Ramos (cell line): ENCODE measurements at regions not wholly inside any gene's neighbourhood (a gene's known extent, or its start where the extent isn't known, plus 50 kb on each side); places are given as distances from the start of the nearest gene placed in this dataset.

Experiments
- in situ Hi-C: fragments of 300-500 bp; cut with MboI; formaldehyde crosslinking; loops from one replicate; pipeline ENCODE4 v1.14.3; 2022; ENCODE audit warnings: low sequenced_read_pairs; ENCODE audit not compliant: unreplicated experiment

DNA sequence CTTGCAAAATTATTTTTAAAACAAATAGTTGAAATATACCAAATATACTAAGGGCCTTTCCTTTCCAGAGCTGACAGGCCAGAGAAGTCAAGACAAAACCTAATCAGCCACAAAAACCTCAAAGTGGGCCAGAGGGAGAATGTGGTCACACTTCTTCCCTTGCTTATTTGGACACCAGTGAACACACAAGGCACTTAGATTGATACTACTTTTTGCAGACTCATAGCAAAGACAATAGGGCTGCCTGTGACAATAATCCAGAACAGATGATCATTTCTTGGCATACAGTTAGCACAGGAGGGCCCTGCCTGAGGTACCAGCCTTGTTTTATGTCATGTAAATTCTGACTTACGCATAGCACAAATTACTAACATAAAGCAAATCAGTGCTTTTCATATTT lies 215.7 kb upstream of the NEIL3 start:
- in situ Hi-C loops = no loop called here

DNA sequence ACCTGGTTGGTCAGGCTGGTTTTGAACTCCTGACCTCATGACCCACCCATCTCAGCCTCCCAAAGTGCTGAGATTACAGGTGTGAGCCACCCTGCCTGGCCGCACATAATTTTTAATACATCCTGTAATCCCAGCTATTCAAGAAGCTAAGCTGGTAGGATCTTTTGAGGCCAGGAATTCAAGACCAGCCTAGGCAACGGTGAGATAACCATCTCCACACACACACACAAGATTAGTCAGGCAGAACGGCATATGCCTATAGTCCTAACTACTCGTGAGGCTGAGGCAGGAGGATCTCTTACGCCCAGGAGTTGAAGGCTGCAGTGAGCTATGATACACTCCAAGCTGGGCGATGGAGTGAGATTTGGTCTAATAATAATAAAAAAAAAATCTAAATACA lies 212.4 kb upstream of the NEIL3 start:
- in situ Hi-C loops = no loop called here

DNA sequence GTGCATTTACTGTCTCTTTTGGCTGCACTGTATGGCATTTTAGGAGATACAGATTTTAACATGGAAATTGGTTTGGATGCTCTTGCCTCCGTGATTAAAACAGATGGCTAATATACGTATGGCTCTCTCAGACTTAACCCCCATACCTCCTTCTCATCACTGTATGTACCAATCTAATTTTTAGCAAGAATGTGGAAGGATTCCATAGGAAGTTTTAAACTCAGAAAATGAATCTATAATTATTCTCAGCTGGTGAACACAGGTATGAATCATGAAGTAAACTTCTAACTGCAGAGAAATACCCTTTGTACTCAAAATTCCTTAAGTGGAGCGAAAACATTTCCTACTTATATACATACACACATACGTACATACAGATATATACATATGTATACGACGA lies 210.5 kb upstream of the NEIL3 start:
- in situ Hi-C loops = no loop called here

DNA sequence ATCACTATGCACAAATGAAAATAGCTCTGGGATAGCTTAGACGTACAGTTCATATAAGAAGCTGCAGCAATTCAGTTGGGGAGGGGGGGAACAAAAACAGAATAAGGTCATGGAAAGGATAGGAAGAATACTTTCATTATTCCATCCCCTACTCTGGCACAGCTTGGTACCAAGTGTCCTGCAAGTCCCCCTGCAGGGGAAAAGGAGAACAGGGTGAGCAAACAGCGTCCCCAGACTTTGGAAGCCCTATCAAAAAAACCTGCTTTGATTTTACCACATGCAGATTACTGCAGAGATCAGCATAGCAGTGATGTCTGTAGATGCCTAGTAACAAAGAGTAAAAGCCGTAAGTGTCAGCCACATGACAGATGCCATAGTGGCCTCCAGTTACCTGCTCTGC lies 209.4 kb upstream of the NEIL3 start:
- in situ Hi-C loops = no loop called here

DNA sequence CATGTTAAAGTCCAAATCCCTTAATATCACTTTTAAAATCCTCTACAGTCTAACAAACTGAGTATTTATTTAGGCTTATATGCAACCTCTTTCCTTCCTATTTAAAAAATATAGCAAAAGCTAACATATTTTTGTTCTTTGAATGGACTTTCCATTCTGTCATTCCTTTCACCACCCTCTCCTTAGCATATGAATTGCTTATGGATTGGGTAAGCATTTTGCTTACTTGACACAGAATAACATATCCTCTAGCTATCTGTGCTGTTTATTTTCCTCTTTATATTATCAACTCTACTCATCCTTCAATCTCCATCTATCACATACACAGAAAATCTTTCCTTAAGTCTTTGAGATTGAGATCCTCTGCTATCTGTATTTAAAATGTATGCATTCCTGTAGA lies 206.1 kb upstream of the NEIL3 start:
- in situ Hi-C loops = no loop called here

DNA sequence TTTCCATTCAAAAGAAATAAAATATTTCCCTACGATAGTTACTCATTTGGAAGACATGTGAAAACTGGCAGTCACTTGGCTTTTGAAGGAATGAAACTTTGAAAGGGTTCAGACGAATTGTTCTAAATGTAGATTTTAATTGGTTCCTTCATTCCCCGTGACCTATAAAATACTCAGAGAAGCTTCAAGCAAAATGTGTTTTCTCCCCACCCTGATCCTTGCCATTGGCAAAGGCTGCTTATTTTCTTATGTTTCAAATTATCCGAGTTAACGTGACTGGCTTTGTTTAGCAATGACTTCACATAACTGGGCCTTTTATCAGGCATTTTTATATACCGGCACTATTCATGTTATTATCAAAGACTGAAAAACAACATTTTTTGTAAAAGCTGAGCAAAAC lies 204.1 kb upstream of the NEIL3 start:
- in situ Hi-C loops = no loop called here

DNA sequence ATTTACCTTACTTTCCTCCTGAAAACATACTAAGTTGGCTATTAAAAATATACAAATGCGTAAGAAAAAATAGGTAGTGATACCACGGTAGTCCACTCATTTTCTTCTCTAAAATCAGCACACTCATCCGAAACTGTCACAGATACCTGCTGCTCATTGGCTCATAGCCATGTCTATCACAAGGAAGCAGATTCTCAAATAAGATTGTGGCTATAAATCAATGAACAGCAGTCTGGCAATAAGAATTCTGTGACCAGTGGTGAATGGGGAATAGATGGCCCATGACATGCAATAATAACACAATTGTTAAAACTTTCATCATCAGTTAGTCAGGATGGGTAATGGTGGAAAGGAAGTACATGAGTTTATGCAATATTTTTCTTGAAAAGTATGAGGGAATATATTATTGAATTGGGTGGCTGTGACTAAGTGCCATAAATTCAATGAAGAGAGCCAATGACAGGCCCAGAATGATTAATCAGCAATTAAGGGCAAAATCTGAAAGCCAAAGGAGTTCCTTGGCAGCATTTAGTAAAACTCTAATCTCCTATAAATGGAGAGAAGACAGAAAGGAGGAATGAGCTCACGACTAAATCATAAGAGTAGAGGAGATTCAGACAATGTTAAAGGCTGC lies 202.3 kb upstream of the NEIL3 start:
- in situ Hi-C loops = no loop called here

DNA sequence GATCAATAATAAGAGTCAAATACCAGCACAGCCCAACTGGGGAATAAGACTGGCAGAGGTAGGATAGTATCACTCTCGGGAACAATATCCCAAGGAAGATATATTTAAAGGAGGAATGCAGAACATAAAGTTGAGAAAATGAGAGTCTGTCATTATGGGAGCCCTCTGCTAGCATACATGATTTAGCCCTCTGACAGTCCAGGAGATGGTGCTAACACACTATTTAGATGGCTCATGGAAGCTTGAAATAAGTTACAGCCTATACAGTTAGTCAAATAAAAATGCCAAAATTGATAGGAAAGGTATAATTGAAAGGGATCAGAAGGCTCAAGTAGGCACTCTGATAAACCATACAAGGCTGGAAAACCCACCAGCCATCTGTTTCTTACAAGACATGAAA lies 201.0 kb upstream of the NEIL3 start:
- in situ Hi-C loops = no loop called here

DNA sequence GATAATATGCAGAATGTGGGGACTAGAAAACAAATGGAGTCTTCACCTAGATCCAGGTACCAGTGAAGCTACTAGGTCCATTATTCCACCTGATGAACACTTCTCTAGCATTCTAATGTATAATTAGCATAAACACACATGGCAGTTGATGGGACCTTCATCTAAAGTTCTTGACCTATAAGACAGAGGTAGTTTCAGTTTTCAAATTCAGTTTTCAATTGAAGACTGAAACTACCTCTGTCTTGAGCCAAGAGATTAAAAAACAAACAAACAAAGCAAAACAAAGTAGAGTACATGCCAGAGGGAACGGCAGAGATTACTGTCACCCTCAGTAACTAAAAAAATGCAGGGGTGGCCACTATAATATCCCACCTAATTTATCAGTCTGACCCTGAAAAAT lies 199.9 kb upstream of the NEIL3 start:
- in situ Hi-C loops = no loop called here

DNA sequence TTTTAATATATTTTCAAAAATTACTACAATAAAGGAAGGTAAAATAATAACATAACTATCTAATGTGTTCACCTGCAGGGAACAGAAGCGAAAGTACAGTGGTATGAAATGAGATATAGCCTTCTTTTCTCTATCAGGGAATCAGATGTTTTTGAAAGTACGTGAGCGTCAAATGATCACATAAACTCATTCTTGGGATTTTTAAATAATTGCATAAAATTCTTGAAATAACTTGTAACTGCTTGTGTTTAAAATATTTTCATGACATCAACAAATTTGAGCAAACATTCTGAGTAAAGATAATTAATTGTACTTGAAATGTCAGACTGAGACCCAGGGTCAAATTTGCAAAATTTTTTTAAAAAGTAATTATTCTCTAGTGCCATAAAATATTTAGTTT lies 193.5 kb upstream of the NEIL3 start:
- in situ Hi-C loops = no loop called here

DNA sequence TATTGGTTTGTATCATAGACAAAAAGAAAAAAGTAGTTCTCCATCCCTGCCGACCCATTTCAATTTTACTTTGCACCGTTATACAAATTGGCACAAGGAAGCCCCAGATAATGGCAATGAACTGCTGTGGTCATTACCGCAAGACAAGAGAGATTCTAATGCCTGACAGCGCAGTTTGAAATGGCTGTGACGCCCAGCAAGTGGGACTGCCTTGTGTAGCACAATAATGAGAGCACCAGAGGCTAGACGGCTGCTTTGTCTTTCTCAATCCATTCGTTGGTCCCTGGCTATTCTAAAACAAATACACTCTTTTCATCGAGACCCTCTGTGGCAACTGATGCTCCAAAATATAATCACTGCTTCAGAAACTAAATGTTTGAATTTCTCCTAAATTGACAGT lies 192.4 kb upstream of the NEIL3 start:
- in situ Hi-C loops = no loop called here

DNA sequence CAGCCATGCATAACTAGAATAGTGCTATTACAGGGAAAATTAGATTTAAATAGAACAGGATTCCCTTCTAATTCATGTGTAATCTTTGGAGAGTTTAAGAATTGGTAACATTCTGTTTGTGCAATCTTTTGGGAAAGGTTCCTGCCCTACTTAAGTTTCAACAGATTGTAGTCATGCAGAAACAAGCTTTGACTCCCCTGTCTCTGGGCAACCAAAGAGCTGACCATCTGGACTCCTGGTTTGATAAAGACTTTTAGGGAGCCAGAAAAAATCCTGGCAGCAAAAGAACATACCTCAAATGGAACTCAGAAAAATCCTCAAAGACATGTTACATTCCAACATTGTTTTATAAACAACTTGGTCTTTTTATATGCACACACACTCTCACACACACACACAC lies 191.1 kb upstream of the NEIL3 start:
- in situ Hi-C loops = no loop called here

DNA sequence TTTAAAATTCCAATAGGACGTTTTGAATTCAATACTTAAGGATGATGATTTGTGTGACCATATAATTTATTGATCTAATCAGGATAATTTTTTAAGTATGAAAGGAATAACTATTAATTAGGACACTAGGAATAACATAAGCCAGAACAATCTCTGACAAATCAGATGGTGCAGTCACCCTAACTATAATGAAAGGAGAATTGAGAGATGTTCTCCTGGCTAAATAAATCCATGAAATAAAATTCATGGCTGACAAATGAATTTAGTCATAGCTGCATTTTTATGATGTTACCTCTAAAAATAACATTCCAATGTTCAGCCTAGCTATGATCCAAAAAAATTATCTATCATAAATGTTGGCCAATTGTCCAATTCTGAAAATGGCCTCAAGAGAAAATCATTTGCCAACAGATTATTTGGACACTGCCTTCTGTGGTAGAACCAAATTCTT lies 190.6 kb upstream of the NEIL3 start:
- in situ Hi-C loops = no loop called here

DNA sequence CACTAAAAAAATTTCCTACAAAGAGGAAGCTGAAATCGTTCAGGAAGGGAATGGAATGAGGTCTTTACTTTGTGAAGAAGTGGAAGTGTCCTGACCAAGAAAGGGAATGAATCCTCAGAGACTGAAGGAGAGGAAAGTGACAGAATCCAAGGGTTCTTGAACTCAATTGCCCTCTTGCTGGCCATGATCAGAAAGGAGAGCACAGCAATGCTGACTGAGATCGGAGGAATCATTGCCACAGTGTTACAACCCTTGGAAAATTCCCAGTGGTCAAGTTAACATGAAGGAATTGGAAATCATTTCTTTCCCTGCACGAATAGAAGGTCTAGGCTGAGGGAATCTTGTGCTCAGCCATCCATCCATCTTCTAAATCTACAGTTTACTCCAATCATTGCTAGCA lies 190.0 kb upstream of the NEIL3 start:
- in situ Hi-C loops = no loop called here

DNA sequence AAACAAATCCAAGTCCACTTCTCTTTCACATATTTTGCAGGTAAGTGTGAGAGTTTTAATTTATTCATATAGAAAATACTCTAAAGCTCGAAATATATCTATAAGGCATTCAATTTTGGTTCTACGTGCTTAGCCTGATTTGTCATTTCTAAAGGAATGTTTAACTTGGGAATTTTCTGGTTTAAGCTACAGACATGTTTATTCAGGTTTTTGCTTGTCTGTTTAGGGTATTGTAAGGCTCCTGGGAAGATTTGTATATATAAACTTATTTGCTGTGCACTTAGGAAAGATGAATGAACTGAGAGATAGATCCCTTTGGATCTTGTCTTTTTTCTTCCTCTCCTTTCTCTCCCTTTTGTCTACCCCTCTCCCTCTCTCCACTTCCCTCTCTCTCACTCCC lies 185.9 kb upstream of the NEIL3 start:
- in situ Hi-C loops = no loop called here

DNA sequence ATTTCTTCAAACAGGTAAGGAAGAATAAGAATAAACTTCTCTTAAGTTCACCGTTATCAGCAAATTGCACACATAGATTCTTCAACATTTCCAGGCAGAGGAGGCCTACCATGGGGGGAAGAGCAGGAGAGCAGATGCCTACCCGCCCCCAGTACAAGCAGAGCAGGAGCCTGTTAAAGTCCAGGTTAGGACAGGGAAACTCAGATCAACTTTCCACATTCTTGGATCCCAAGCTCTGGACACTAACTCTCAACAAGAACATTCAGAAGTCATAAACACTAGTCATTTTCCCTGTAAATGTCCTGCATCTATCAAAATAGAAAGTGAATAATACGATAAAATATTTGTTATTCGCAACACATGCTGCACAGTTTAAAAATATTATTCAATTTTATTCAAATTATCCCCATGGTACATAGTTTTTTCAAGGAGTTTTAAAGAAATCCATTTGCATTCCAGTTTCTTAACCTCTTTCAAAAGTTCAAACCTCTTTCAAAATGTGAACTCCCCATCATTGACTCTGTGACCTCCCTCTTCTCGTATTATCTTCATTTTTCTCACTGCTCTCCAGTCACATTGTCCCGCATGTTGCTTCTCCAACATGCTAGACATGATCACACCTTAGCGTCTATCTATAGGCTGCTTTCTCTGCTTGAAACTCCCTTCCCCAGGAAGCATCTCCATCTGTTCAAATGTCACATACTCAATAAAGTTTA lies 185.2 kb upstream of the NEIL3 start:
- in situ Hi-C loops = no loop called here

DNA sequence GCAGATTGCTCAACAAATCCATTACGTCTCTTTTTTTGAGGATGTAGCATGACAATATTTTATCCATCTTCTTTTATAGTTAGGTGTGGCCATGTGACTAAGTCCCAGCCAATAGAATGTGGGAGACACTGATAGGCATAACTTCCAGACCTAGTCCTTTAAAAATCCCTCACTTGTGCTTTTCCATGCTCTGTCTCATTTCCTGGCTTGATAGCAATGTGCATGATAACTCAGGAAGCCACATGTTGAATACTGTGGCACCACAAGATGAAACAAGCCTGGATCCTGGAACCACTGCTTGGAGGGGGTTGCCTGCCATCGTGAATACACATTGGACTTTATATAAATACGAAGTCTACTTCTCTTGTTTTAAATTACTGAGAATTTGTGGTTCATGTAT lies 184.0 kb upstream of the NEIL3 start:
- in situ Hi-C loops = no loop called here

DNA sequence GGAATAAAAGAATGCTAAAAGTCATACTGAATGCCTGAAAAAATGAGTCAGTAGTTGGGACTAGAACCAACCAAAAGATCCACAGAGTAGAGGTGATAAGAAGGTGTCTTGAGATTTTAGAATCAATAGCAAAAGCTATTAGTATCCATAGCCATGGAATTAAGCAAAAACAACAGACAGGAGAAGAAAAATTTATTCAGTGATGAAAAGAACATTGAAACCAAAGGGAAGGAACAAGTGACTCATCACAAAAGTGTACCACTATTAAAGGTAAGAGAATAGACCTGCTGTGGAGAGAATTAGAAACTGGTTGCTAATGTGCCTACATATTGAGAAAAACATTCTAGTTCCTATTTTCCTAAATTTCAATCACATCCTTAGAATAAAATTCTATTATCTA lies 182.0 kb upstream of the NEIL3 start:
- in situ Hi-C loops = no loop called here

DNA sequence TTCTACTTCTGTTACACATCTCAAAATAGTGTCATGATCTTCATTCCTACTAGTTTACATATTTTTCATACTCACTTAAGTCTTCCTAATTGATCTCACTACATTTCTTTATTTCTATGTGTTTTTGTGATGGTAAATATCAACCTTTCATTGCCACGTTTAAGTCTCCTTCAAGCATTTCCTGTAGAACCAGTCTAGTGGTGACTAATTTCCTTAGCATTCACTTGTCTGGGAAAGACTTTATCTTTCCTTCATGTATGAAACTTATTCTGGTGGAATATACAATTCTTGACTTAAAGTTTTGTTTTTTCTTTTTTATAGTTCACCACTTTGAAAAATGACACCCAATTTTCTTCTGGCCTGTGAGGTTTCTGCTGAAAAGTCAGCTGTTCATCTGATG lies 181.4 kb upstream of the NEIL3 start:
- in situ Hi-C loops = no loop called here

DNA sequence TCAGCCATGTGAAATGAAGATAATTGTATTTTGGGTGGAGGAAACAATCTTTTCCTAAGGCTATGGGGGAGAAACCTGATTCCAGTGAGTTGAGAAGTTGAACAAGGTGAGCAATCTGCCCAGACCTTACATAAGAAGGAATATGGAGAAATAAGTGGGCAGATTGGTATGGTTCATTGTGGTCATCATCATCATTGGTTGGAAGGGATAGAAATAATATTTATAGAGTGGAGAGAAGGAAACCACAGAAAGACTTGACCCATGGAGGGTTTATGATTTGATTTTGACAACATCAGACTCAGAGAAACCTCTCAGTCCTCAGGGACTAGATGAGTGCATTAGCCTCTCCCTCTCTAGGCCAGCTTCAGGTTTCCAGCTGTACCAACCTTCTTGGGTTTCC lies 177.9 kb upstream of the NEIL3 start:
- in situ Hi-C loops = no loop called here

DNA sequence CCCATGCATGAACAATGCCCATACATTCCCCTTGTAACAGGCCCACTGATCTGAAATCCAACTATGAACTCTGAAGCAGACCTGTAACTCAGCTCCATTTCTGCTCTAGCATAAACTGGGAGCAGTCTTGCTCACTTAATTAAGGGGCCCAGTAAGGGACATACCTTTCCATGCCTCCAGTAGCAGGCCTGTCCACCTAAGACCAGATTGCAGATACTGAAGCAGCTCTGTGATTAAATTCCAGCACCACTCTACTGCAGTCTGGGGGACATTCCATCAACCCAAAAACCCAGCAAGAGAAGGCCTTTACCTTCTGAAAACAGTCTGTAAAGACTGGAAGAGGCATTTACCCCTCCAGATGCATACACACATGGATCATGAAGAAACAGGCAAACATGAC lies 162.0 kb upstream of the NEIL3 start:
- in situ Hi-C loops = no loop called here

DNA sequence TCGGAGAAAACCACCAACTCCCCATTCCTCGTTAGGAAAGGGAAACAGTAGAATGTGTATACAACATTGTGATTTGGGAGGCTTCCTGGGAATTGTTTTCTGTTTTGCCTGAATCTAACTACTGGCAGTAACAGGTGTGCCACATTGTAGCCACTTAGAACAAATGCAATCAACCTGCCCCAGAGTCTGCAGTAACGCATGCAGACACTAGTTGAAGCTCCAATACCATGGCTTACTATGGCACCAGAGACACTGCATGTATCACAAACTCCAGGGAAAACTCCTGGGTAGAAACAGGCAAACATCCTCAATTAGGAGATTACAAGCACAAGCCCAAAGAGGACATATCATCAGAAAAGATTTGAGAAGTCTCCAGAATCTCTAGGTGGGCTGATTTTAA lies 154.2 kb upstream of the NEIL3 start:
- in situ Hi-C loops = no loop called here
